A673 (cell line): ENCODE measurements at regions not wholly inside any gene's neighbourhood (a gene's known extent, or its start where the extent isn't known, plus 50 kb on each side); places are given as distances from the start of the nearest gene placed in this dataset.
A peak's percentile ranks its signal among the peaks of the same experiment; 100 is the strongest.

Source experiments
- BruUV-seq: library from RNA; stranded (reverse); fragments of 400-500 nt; replicated peaks from 2 replicates; lab custom pipeline; 2021; lab: Mats Ljungman, UMichigan
- CTCF ChIA-PET: fragments of 300-600 bp; sonication (Branson Sonifier 250); formaldehyde crosslinking; loops from one replicate; lab custom pipeline; 2022; ENCODE audit warnings: antibody characterized with exemption; lab: Charles Lee
- POLR2A ChIA-PET: fragments of 300-600 bp; sonication (Branson Sonifier 250); formaldehyde crosslinking; loops from one replicate; lab custom pipeline; 2022; ENCODE audit warnings: antibody characterized with exemption; ENCODE audit not compliant: low non-redundant PET; lab: Charles Lee
- DNase-seq: peaks from one replicate; pipeline ENCODE4 v3.0.0-alpha.2; 2015; ENCODE audit warnings: low spot score
- H3K27ac ChIP-seq: fragments of 200-600 bp; sonication (generic); 2 replicates; pipeline ENCODE4 v1.5.1; 2016; ENCODE audit warnings: mixed run types, low read depth, mild to moderate bottlenecking, mixed read lengths, antibody characterized with exemption, low read length; ENCODE audit not compliant: poor library complexity, severe bottlenecking
- H3K27me3 ChIP-seq: fragments of 200-600 bp; sonication (generic); replicated peaks from 2 replicates; pipeline ENCODE4 v1.6.1; 2017; ENCODE audit warnings: mixed run types, low read depth, mild to moderate bottlenecking, mixed read lengths, antibody characterized with exemption, low read length; ENCODE audit not compliant: insufficient read depth, poor library complexity
- H3K36me3 ChIP-seq: fragments of 200-600 bp; sonication (generic); 2 replicates; pipeline ENCODE4 v1.6.1; 2016; ENCODE audit warnings: mixed run types, mild to moderate bottlenecking, mixed read lengths, antibody characterized with exemption, low read length; ENCODE audit not compliant: insufficient read depth, poor library complexity, severe bottlenecking
- H3K4me1 ChIP-seq: fragments of 200-600 bp; sonication (generic); 2 replicates; pipeline ENCODE4 v1.6.1; 2017; ENCODE audit warnings: mixed run types, mild to moderate bottlenecking, mixed read lengths, antibody characterized with exemption, low read length; ENCODE audit not compliant: insufficient read depth, poor library complexity, severe bottlenecking
- H3K4me3 ChIP-seq: fragments of 200-600 bp; sonication (generic); 2 replicates; pipeline ENCODE4 v1.5.1; 2016; ENCODE audit warnings: low read depth, mixed run types, mild to moderate bottlenecking, mixed read lengths, low read length; ENCODE audit not compliant: poor library complexity, severe bottlenecking
- H3K9me3 ChIP-seq: fragments of 200-600 bp; sonication (generic); 2 replicates; pipeline ENCODE4 v1.6.1; 2016; ENCODE audit warnings: mixed run types, low read depth, mild to moderate bottlenecking, mixed read lengths, antibody characterized with exemption, low read length; ENCODE audit not compliant: poor library complexity, severe bottlenecking
- CTCF ChIP-seq: fragments of 300-800, 200-600 bp; sonication (generic); conservative IDR thresholded peaks from 2 replicates; pipeline ENCODE4 v1.5.1; 2017; ENCODE audit warnings: low read depth, mild to moderate bottlenecking, antibody characterized with exemption, low read length, moderate library complexity, mixed read lengths
- EZH2 ChIP-seq: fragments of 200-600 bp; sonication (generic); IDR thresholded peaks from 2 replicates; pipeline ENCODE4 v1.6.1; 2017; ENCODE audit warnings: borderline replicate concordance, low read depth, mild to moderate bottlenecking, mixed read lengths, antibody characterized with exemption, low read length; ENCODE audit not compliant: poor library complexity, severe bottlenecking
- intact Hi-C: fragments of 100-400 bp; cut with micrococcal nuclease; formaldehyde crosslinking; loops from one replicate; pipeline ENCODE4 v1.10.0; 2022; ENCODE audit not compliant: unreplicated experiment

GRCh38 chr3:28994161-28994905, 286.5 kb upstream of the RBMS3 start:
- Histone ChIP-seq H3K27me3 (no peaks in the 10 kb centered on the region), H3K4me1 (peaks cover 6% of the 10 kb centered on the region), H3K9me3 (peaks cover 4% of the 10 kb centered on the region), H3K4me3 (no peak overlapping the region), H3K36me3 (no peaks in the 10 kb centered on the region), H3K27ac (no peak overlapping the region)
- TF ChIP-seq CTCF (no peak), EZH2 (no peak)
- no TSS peak for BruUV-seq
- CTCF ChIA-PET = no interaction called here
- peak; percentile 60 for DNase-seq
- POLR2A ChIA-PET = no interaction called here
- intact Hi-C loops = no loop called here

- POLR2A ChIA-PET = no interaction called here
- H3K27ac ChIP-seq = no peak overlapping the region
- no peaks in the 10 kb centered on the region for H3K36me3 ChIP-seq
- no peak for DNase-seq
- no peaks in the 10 kb centered on the region for H3K4me1 ChIP-seq
- CTCF ChIA-PET = no interaction called here
- H3K9me3 ChIP-seq = no peaks in the 10 kb centered on the region
- BruUV-seq = no TSS peak
- no peak overlapping the region for H3K4me3 ChIP-seq
- H3K27me3 ChIP-seq = no peaks in the 10 kb centered on the region
- TF ChIP-seq CTCF (no peak), EZH2 (no peak)
- intact Hi-C loops = no loop called here
These were observed 275.8 kb upstream of the RBMS3 start for GRCh38 chr3:29004885-29005599.

GRCh38 chr3:29005862-29006261, 275.0 kb upstream of the RBMS3 start:
- BruUV-seq = no TSS peak
- Histone ChIP-seq H3K4me1 (no peaks in the 10 kb centered on the region), H3K36me3 (no peaks in the 10 kb centered on the region), H3K4me3 (no peak overlapping the region), H3K27ac (no peak overlapping the region), H3K27me3 (no peaks in the 10 kb centered on the region), H3K9me3 (no peaks in the 10 kb centered on the region)
- CTCF ChIA-PET = no interaction called here
- intact Hi-C loops = no loop called here
- TF ChIP-seq CTCF = no peak
- TF ChIP-seq EZH2 = no peak
- POLR2A ChIA-PET = no interaction called here
- DNase-seq = no peak
